ENCODE measurements at regions not wholly inside any gene's neighbourhood (a gene's known extent, or its start where the extent isn't known, plus 50 kb on each side); places are given as distances from the start of the nearest gene placed in this dataset.
A peak's percentile ranks its signal among the peaks of the same experiment; 100 is the strongest.

- no peak overlapping the region for H3K4me3 ChIP-seq (ENCODE audit: control insufficient read depth, low read depth, low read length)
- TF ChIP-seq, protein P1, sequence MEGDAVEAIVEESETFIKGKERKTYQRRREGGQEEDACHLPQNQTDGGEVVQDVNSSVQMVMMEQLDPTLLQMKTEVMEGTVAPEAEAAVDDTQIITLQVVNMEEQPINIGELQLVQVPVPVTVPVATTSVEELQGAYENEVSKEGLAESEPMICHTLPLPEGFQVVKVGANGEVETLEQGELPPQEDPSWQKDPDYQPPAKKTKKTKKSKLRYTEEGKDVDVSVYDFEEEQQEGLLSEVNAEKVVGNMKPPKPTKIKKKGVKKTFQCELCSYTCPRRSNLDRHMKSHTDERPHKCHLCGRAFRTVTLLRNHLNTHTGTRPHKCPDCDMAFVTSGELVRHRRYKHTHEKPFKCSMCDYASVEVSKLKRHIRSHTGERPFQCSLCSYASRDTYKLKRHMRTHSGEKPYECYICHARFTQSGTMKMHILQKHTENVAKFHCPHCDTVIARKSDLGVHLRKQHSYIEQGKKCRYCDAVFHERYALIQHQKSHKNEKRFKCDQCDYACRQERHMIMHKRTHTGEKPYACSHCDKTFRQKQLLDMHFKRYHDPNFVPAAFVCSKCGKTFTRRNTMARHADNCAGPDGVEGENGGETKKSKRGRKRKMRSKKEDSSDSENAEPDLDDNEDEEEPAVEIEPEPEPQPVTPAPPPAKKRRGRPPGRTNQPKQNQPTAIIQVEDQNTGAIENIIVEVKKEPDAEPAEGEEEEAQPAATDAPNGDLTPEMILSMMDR (conservative IDR thresholded peaks at IDR 0.05; ENCODE audit: control insufficient read depth, insufficient read depth, low read depth, low read length): no peak
- DNase-seq (ENCODE audit: low read depth): no peak
Measured at GRCh38 chr2:122525336-122525735, 769.9 kb downstream of the TSN start.

DNA sequence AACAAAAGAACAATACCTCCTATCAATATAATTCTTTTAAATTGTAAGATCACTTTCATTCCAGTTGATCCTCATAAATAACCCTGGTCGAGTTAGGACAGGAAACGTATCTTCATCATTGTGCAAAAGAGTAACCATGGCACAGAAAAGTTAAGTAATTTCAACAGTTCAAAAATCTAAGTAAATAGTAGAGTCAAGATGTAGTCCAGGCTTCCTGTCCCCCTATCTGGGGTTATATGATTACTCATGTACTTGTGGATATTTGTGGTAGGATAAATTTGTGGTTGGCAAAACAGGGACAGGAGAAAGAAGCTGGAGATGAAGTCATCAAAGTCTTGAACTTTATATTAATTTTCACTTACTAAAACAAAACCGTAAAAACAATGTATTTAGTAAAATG is 772.6 kb downstream of the TSN start:
- peak; percentile 24 for DNase-seq (ENCODE audit: low read depth)
- TF ChIP-seq, protein P1 (conservative IDR thresholded peaks at IDR 0.05; ENCODE audit: control insufficient read depth, insufficient read depth, low read depth, low read length): no peak
- H3K4me3 ChIP-seq (ENCODE audit: control insufficient read depth, low read depth, low read length): no peak overlapping the region

DNA sequence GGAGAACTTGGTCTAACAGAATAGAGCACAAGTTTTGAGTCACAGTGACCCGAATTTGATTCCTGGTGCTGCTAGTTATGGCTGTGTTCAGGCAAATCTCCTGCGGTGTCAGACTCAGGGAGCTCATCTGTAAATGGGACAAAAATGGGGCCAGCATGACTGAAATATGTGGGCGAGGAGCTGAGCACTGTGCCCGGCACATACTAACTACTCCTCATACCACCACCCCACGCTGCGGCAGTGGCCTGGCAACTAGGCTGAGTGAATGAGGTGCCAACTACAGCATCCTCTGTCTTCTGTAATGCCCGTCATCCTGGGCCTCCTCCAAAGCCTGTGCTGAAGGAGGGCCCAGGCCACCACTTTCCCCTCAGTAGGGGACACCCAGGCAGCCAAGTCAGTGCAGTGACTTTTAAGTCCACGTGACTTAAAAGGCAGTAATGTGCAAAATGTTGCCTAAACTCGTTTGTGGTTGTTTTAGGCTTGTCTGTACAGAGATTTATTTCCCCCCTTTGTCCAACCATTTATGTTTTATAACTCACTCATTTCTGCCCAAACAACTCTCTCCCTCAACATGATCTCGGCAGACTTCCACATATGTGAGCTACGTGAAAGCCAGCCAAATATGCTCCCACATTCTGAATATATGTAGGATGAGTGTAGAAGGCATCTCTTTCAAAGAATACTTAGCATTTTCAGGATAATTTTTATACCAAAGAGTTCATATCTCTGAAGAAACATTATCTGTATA is 773.7 kb downstream of the TSN start:
- no peak for DNase-seq (ENCODE audit: low read depth)
- H3K4me3 ChIP-seq (ENCODE audit: control insufficient read depth, low read depth, low read length): no peak overlapping the region
- TF ChIP-seq, protein P1 (conservative IDR thresholded peaks at IDR 0.05; ENCODE audit: control insufficient read depth, insufficient read depth, low read depth, low read length): no peak

GRCh38 chr2:122530814-122531213 is 775.4 kb downstream of the TSN start:
- no peak overlapping the region for H3K4me3 ChIP-seq (ENCODE audit: control insufficient read depth, low read depth, low read length)
- TF ChIP-seq, protein P1 (conservative IDR thresholded peaks at IDR 0.05; ENCODE audit: control insufficient read depth, insufficient read depth, low read depth, low read length): no peak
- no peak for DNase-seq (ENCODE audit: low read depth)

DNA sequence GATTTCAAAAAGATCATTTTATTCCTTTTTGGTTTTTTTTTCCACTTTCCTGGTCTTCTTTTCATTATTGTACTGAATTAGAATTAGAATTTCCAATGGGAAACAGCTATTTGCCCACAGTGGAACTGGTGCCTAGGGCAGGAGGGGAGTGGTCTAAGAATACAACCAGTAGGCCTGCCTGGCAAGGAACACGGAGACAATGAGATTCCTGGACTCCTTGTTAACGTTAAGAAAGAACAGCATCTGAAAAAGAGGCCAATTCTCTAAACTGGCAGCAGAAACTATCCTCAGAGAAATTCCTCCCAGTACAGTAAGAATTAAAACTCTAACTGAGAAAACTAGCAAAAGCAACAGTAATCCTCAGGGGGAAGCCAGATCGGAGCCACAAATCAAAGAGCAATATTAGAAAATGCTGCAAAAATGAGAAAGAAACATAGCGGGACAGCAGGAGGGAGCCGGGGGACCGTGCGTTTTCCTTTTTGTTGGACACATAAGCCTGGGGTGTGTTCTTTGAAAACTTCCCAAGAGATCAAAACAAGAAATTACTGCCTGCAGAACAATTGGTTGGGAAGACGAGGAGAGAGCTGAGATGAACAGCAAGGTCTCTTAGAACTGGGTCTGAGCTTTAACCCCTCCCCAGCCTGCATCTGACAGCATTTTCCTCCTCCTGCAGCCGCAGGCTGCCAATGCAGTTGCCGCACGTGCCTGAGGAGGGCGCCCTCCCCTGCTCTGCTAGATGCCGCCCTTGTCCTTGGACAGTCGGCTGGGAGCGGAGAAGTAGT is 776.0 kb downstream of the TSN start:
- no peak overlapping the region for H3K4me3 ChIP-seq (ENCODE audit: control insufficient read depth, low read depth, low read length)
- TF ChIP-seq, protein P1 (conservative IDR thresholded peaks at IDR 0.05; ENCODE audit: control insufficient read depth, insufficient read depth, low read depth, low read length): peak; percentile 27
- DNase-seq (ENCODE audit: low read depth): no peak

GRCh38 chr2:122532072-122532344 is 776.6 kb downstream of the TSN start:
- DNase-seq (ENCODE audit: low read depth): no peak
- TF ChIP-seq, protein P1 (conservative IDR thresholded peaks at IDR 0.05; ENCODE audit: control insufficient read depth, insufficient read depth, low read depth, low read length): no peak
- no peak overlapping the region for H3K4me3 ChIP-seq (ENCODE audit: control insufficient read depth, low read depth, low read length)

Data from fibroblast of mammary gland (primary cell).